H9 (cell line): ENCODE measurements at regions not wholly inside any gene's neighbourhood (a gene's known extent, or its start where the extent isn't known, plus 50 kb on each side); places are given as distances from the start of the nearest gene placed in this dataset.

Experiments
- DNase-seq: peaks from one replicate; pipeline ENCODE4 v3.0.0-alpha.2; 2017
- H2AFZ ChIP-seq: one replicate; pipeline ENCODE4 v1.6.1; 2013; ENCODE audit warnings: mild to moderate bottlenecking, low read length, control low read depth, moderate library complexity
- H2AK5ac ChIP-seq: 2 replicates; pipeline ENCODE4 v1.6.1; 2013; ENCODE audit warnings: low read length, control low read depth, mixed read lengths; ENCODE audit not compliant: insufficient read length
- H2BK120ac ChIP-seq: one replicate; pipeline ENCODE4 v1.6.1; 2013; ENCODE audit warnings: low read depth, mild to moderate bottlenecking, low read length, control low read depth, inconsistent platforms; ENCODE audit not compliant: poor library complexity, severe bottlenecking
- H2BK12ac ChIP-seq: 2 replicates; pipeline ENCODE4 v1.6.1; 2013; ENCODE audit warnings: low read length, control low read depth, mixed read lengths, low read depth; ENCODE audit not compliant: insufficient read length
- H2BK15ac ChIP-seq: 2 replicates; pipeline ENCODE4 v1.6.1; 2013; ENCODE audit warnings: low read depth, low read length, control low read depth
- H2BK20ac ChIP-seq: one replicate; pipeline ENCODE4 v1.6.1; 2013; ENCODE audit warnings: low read depth, mild to moderate bottlenecking, low read length, control low read depth, inconsistent platforms; ENCODE audit not compliant: poor library complexity, severe bottlenecking
- H2BK5ac ChIP-seq: 2 replicates; pipeline ENCODE4 v1.6.1; 2013; ENCODE audit warnings: low read length, control low read depth, mixed read lengths; ENCODE audit not compliant: insufficient read length
- H3K14ac ChIP-seq: 2 replicates; pipeline ENCODE4 v1.6.1; 2013; ENCODE audit warnings: low read length, control low read depth; ENCODE audit not compliant: insufficient read depth
- H3K18ac ChIP-seq: 2 replicates; pipeline ENCODE4 v1.6.1; 2013; ENCODE audit warnings: low read depth, mild to moderate bottlenecking, mixed read lengths, low read length, control low read depth; ENCODE audit not compliant: insufficient read length
- H3K23ac ChIP-seq: 2 replicates; pipeline ENCODE4 v1.6.1; 2013; ENCODE audit warnings: low read length, control low read depth, mixed read lengths, low read depth; ENCODE audit not compliant: insufficient read length
- H3K23me2 ChIP-seq: 2 replicates; pipeline ENCODE4 v1.6.1; 2013; ENCODE audit warnings: low read depth, mild to moderate bottlenecking, mixed read lengths, low read length, control low read depth; ENCODE audit not compliant: insufficient read length, poor library complexity, severe bottlenecking
- H3K27ac ChIP-seq: 2 replicates; pipeline ENCODE4 v1.5.1; 2013; ENCODE audit warnings: low read length, control low read depth, mixed read lengths, low read depth; ENCODE audit not compliant: insufficient read length
- H3K27me3 ChIP-seq: 2 replicates; pipeline ENCODE4 v1.6.1; 2013; ENCODE audit warnings: low read length, control low read depth, inconsistent platforms; ENCODE audit not compliant: insufficient read depth
- H3K4ac ChIP-seq: 2 replicates; pipeline ENCODE4 v1.6.1; 2013; ENCODE audit warnings: low read depth, mild to moderate bottlenecking, control low read depth, inconsistent platforms, low read length, moderate library complexity
- H3K4me1 ChIP-seq: 2 replicates; pipeline ENCODE4 v1.6.1; 2013; ENCODE audit warnings: low read length, control low read depth, inconsistent platforms; ENCODE audit not compliant: insufficient read depth
- H3K4me2 ChIP-seq: 2 replicates; pipeline ENCODE4 v1.6.1; 2013; ENCODE audit warnings: low read length, control low read depth, mixed read lengths; ENCODE audit not compliant: insufficient read length, insufficient read depth
- H3K56ac ChIP-seq: 2 replicates; pipeline ENCODE4 v1.6.1; 2013; ENCODE audit warnings: low read depth, mild to moderate bottlenecking, mixed read lengths, low read length, control low read depth; ENCODE audit not compliant: insufficient read length
- H3K79me1 ChIP-seq: 2 replicates; pipeline ENCODE4 v1.6.1; 2013; ENCODE audit warnings: low read depth, mild to moderate bottlenecking, moderate library complexity, low read length, control low read depth, inconsistent platforms; ENCODE audit not compliant: insufficient read depth, poor library complexity, severe bottlenecking
- H3K79me2 ChIP-seq: 2 replicates; pipeline ENCODE4 v1.6.1; 2013; ENCODE audit warnings: low read length, control low read depth, inconsistent platforms; ENCODE audit not compliant: insufficient read depth
- H3K9ac ChIP-seq: 2 replicates; pipeline ENCODE4 v1.6.1; 2013; ENCODE audit warnings: low read length, control low read depth, mixed read lengths; ENCODE audit not compliant: insufficient read length; ENCODE audit errors: extremely low read depth
- H3K9me3 ChIP-seq: one replicate; pipeline ENCODE4 v1.6.1; 2013; ENCODE audit warnings: low read depth, low read length, inconsistent platforms; ENCODE audit not compliant: control insufficient read depth
- H3T11ph ChIP-seq: one replicate; pipeline ENCODE4 v1.6.1; 2013; ENCODE audit warnings: mild to moderate bottlenecking, low read length, control low read depth, inconsistent platforms
- H4K20me1 ChIP-seq: one replicate; pipeline ENCODE4 v1.6.1; 2013; ENCODE audit not compliant: control insufficient read depth, insufficient read length, insufficient read depth
- H4K5ac ChIP-seq: 2 replicates; pipeline ENCODE4 v1.6.1; 2013; ENCODE audit warnings: low read depth, mild to moderate bottlenecking, mixed read lengths, low read length, control low read depth; ENCODE audit not compliant: insufficient read length
- H4K8ac ChIP-seq: replicated peaks from 2 replicates; pipeline ENCODE4 v1.6.1; 2013; ENCODE audit warnings: low read length, control low read depth, mixed read lengths, low read depth; ENCODE audit not compliant: insufficient read length
- H4K91ac ChIP-seq: 2 replicates; pipeline ENCODE4 v1.6.1; 2013; ENCODE audit warnings: low read depth, mild to moderate bottlenecking, moderate library complexity, mixed read lengths, low read length, control low read depth; ENCODE audit not compliant: insufficient read length
- H3K27ac Mint-ChIP-seq, 3 experiments: 2 replicates in 2 of 3; 3 replicates in 1 of 3; pipeline ENCODE4 v1.8.0; 2020 to 2021; ENCODE audit warnings: mixed read lengths in 3 of 3, mild to moderate bottlenecking in 1 of 3, moderate library complexity in 1 of 3
- H3K27me3 Mint-ChIP-seq: 2 replicates; pipeline ENCODE4 v1.8.0; 2021; ENCODE audit warnings: low read depth, mild to moderate bottlenecking, moderate library complexity, mixed read lengths
- H3K36me3 Mint-ChIP-seq, 3 experiments: 2 replicates in 2 of 3; 3 replicates in 1 of 3; pipeline ENCODE4 v1.8.0; 2020 to 2021; ENCODE audit warnings: low read depth in 3 of 3, mixed read lengths in 3 of 3; ENCODE audit not compliant: insufficient read depth in 1 of 3
- H3K4me1 Mint-ChIP-seq, 2 experiments: 2 replicates each; pipeline ENCODE4 v1.8.0; 2020; ENCODE audit warnings: mixed read lengths in 2 of 2
- H3K4me3 Mint-ChIP-seq, 2 experiments: 2 replicates in 1 of 2; 3 replicates in 1 of 2; pipeline ENCODE4 v1.8.0; 2020 to 2021; ENCODE audit warnings: mild to moderate bottlenecking in 2 of 2, mixed read lengths in 2 of 2, moderate library complexity in 1 of 2
- H3K9me3 Mint-ChIP-seq, 2 experiments: 2 replicates in 1 of 2; 3 replicates in 1 of 2; pipeline ENCODE4 v1.8.0; 2020; ENCODE audit warnings: mild to moderate bottlenecking in 2 of 2, mixed read lengths in 2 of 2, moderate library complexity in 1 of 2
- WGBS: extraction: QIAGEN DNeasy Blood & Tissue Kit; methylation state at CpG from one replicate; pipeline ENCODE4 v1.1.7; 2013; ENCODE audit warnings: missing lambda C conversion rate, low lambda C conversion rate, mixed read lengths; ENCODE audit not compliant: insufficient read length; ENCODE audit errors: extremely low coverage; 5-methylcytosine and 5-hydroxymethylcytosine counted together
- TF ChIP-seq, protein P1 (sequence below): fragments of 200-600 bp; sonication (generic); conservative IDR thresholded peaks from 3 replicates; pipeline ENCODE4 v1.8.0; 2021; ENCODE audit warnings: antibody characterized with exemption, mild to moderate bottlenecking

DNA sequence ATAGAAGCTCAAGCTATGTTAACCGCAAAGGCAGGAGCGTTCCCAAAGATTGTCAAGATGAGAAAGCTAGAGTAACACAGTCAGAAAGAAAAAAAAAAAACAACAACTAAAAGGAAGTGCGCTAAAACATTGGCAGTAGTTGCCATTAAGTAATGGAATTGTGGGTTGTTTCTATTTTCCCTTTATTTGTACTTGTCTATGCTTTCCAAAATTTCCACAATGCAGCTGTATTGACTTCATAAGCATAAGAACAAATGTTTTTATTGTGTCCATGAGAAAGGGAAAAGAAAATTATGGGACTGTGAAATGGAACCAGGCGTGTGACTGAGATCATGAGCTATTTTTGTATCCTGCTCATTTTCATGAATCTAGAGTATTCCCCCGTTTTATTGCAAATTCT is 153.4 kb downstream of the TMEM114 start:
- Histone ChIP-seq H4K20me1 (no peaks in the 10 kb centered on the region), H2AK5ac (no peak overlapping the region), H3K23me2 (no peaks in the 10 kb centered on the region), H2BK120ac (no peak overlapping the region), H3K14ac (no peak overlapping the region), H4K91ac (no peak overlapping the region), H2BK20ac (no peak overlapping the region), H2BK5ac (no peak overlapping the region), H3K79me1 (no peaks in the 10 kb centered on the region), H3K4ac (no peak overlapping the region), H3K9me3 (no peaks in the 10 kb centered on the region), H3K27ac (no peak overlapping the region), H4K5ac (no peak overlapping the region), H4K8ac (no peak overlapping the region), H3K18ac (no peak overlapping the region), H2AFZ (no peak overlapping the region), H3K56ac (no peak overlapping the region), H3T11ph (no peak overlapping the region), H3K27me3 (no peaks in the 10 kb centered on the region), H3K9ac (no peak overlapping the region), H2BK15ac (no peak overlapping the region), H3K4me1 (no peaks in the 10 kb centered on the region), H3K23ac (no peak overlapping the region), H2BK12ac (no peak overlapping the region), H3K79me2 (no peaks in the 10 kb centered on the region), H3K4me2 (no peak overlapping the region)
- no CpG with 5 or more reads among the region's 5 CpGs for WGBS
- H3K27me3 Mint-ChIP-seq: peaks cover 47% of the 10 kb centered on the region
- TF ChIP-seq, protein P1, sequence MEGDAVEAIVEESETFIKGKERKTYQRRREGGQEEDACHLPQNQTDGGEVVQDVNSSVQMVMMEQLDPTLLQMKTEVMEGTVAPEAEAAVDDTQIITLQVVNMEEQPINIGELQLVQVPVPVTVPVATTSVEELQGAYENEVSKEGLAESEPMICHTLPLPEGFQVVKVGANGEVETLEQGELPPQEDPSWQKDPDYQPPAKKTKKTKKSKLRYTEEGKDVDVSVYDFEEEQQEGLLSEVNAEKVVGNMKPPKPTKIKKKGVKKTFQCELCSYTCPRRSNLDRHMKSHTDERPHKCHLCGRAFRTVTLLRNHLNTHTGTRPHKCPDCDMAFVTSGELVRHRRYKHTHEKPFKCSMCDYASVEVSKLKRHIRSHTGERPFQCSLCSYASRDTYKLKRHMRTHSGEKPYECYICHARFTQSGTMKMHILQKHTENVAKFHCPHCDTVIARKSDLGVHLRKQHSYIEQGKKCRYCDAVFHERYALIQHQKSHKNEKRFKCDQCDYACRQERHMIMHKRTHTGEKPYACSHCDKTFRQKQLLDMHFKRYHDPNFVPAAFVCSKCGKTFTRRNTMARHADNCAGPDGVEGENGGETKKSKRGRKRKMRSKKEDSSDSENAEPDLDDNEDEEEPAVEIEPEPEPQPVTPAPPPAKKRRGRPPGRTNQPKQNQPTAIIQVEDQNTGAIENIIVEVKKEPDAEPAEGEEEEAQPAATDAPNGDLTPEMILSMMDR: no peak
- H3K27ac Mint-ChIP-seq: no peak overlapping the region
- no peaks in the 10 kb centered on the region for H3K4me1 Mint-ChIP-seq
- peaks cover 0 to 4% (median 0%) of the 10 kb centered on the region in 3 experiments; a peak in 1 of 7 replicates for H3K36me3 Mint-ChIP-seq
- no peak for DNase-seq
- no peak overlapping the region for H3K4me3 Mint-ChIP-seq
- H3K9me3 Mint-ChIP-seq: peaks cover 0 to 3% of the 10 kb centered on the region in 2 experiments; a peak in 2 of 5 replicates
